IMR-90 (cell line): ENCODE measurements at regions not wholly inside any gene's neighbourhood (a gene's known extent, or its start where the extent isn't known, plus 50 kb on each side); places are given as distances from the start of the nearest gene placed in this dataset.

Experiments
- ATAC-seq: fragments of 200-7000 bp; cut with Tn5 transposase; 2 replicates; pipeline ENCODE4 v1.9.1; 2020; ENCODE audit warnings: low read depth, mild to moderate bottlenecking, moderate library complexity
- BruUV-seq: library from RNA; stranded (reverse); fragments of 400-500 nt; replicated peaks from 2 replicates; lab custom pipeline; 2021; lab: Mats Ljungman, UMichigan
- CTCF ChIA-PET: fragments of 300-600 bp; formaldehyde crosslinking; extraction: SDS; loops from one replicate; lab custom pipeline; 2021; ENCODE audit warnings: antibody characterized with exemption; lab: Yijun Ruan, JAX
- POLR2A ChIA-PET: fragments of 300-600 bp; sonication (Branson Sonifier 250); formaldehyde crosslinking; loops from one replicate; lab custom pipeline; 2022; ENCODE audit warnings: antibody characterized with exemption; ENCODE audit not compliant: unreplicated experiment; lab: Charles Lee
- DNase-seq: peaks from one replicate; pipeline ENCODE4 v3.0.0; 2013
- H2AFZ ChIP-seq: replicated peaks from 2 replicates; pipeline ENCODE3; 2013; ENCODE audit warnings: low read length, mild to moderate bottlenecking; ENCODE audit not compliant: poor library complexity
- H2AK5ac ChIP-seq: 2 replicates; pipeline ENCODE4 v1.6.1; 2013; ENCODE audit warnings: low read depth, low read length, inconsistent platforms
- H2AK9ac ChIP-seq: replicated peaks from 2 replicates; pipeline ENCODE3; 2013; ENCODE audit warnings: mild to moderate bottlenecking, low read depth, low read length, moderate library complexity; ENCODE audit not compliant: poor library complexity
- H2BK120ac ChIP-seq: 2 replicates; pipeline ENCODE4 v1.6.1; 2013; ENCODE audit warnings: low read depth, low read length, inconsistent platforms
- H2BK15ac ChIP-seq: 3 replicates; pipeline ENCODE4 v1.6.1; 2013; ENCODE audit warnings: low read depth, low read length, inconsistent platforms
- H2BK20ac ChIP-seq: 2 replicates; pipeline ENCODE4 v1.6.1; 2013; ENCODE audit warnings: low read depth, mild to moderate bottlenecking, inconsistent platforms, low read length, moderate library complexity
- H2BK5ac ChIP-seq: 2 replicates; pipeline ENCODE4 v1.6.1; 2013; ENCODE audit warnings: mild to moderate bottlenecking, low read depth, low read length, inconsistent platforms; ENCODE audit not compliant: poor library complexity, severe bottlenecking
- H3K14ac ChIP-seq: replicated peaks from 2 replicates; pipeline ENCODE4 v1.6.1; 2013; ENCODE audit warnings: low read depth, low read length, inconsistent platforms
- H3K18ac ChIP-seq: 2 replicates; pipeline ENCODE4 v1.6.1; 2013; ENCODE audit warnings: low read depth, low read length, control low read depth
- H3K23ac ChIP-seq: 2 replicates; pipeline ENCODE4 v1.6.1; 2013; ENCODE audit warnings: low read depth, low read length, inconsistent platforms
- H3K27ac ChIP-seq: 2 replicates; pipeline ENCODE4 v1.5.1; 2013; ENCODE audit warnings: mild to moderate bottlenecking, control low read depth, low read length; ENCODE audit not compliant: insufficient read depth
- H3K27me3 ChIP-seq: 2 replicates; pipeline ENCODE4 v1.6.1; 2013; ENCODE audit warnings: low read length; ENCODE audit not compliant: control insufficient read depth, insufficient read depth
- H3K36me3 ChIP-seq: 2 replicates; pipeline ENCODE4 v1.6.1; 2013; ENCODE audit warnings: low read length, mixed read lengths; ENCODE audit not compliant: control insufficient read depth, insufficient read depth
- H3K4ac ChIP-seq: 2 replicates; pipeline ENCODE4 v1.6.1; 2013; ENCODE audit warnings: low read depth, low read length, inconsistent platforms
- H3K4me1 ChIP-seq: 2 replicates; pipeline ENCODE4 v1.6.1; 2013; ENCODE audit warnings: low read length, mixed read lengths; ENCODE audit not compliant: control insufficient read depth, insufficient read depth
- H3K4me2 ChIP-seq: 2 replicates; pipeline ENCODE4 v1.6.1; 2013; ENCODE audit warnings: low read depth, mild to moderate bottlenecking, control low read depth, low read length, moderate library complexity
- H3K4me3 ChIP-seq: 2 replicates; pipeline ENCODE4 v1.5.1; 2013; ENCODE audit warnings: low read depth, mild to moderate bottlenecking, control low read depth, low read length, moderate library complexity; ENCODE audit not compliant: insufficient read depth
- H3K56ac ChIP-seq: 2 replicates; pipeline ENCODE4 v1.6.1; 2013; ENCODE audit warnings: low read length, inconsistent platforms; ENCODE audit not compliant: insufficient read depth; ENCODE audit errors: extremely low read depth
- H3K79me1 ChIP-seq, 2 experiments: 2 replicates each; pipeline ENCODE4 v1.6.1; 2013; ENCODE audit warnings: low read length in 2 of 2, inconsistent platforms in 1 of 2, low read depth in 1 of 2
- H3K9ac ChIP-seq: 2 replicates; pipeline ENCODE4 v1.6.1; 2013; ENCODE audit warnings: low read depth, low read length, control low read depth
- H3K9me1 ChIP-seq: 2 replicates; pipeline ENCODE4 v1.6.1; 2013; ENCODE audit warnings: low read length, inconsistent platforms; ENCODE audit not compliant: insufficient read depth
- H3K9me3 ChIP-seq: 2 replicates; pipeline ENCODE4 v1.6.1; 2013; ENCODE audit warnings: low read length; ENCODE audit not compliant: control insufficient read depth, insufficient read depth
- H4K20me1 ChIP-seq: 2 replicates; pipeline ENCODE4 v1.6.1; 2013; ENCODE audit warnings: low read length, inconsistent platforms; ENCODE audit not compliant: insufficient read depth
- H4K5ac ChIP-seq: 2 replicates; pipeline ENCODE4 v1.6.1; 2013; ENCODE audit warnings: mild to moderate bottlenecking, low read depth, low read length, control low read depth
- H4K8ac ChIP-seq, 2 experiments: 2 replicates each; pipeline ENCODE4 v1.6.1; 2013; ENCODE audit warnings: low read depth in 2 of 2, low read length in 2 of 2, control low read depth in 1 of 2, inconsistent platforms in 1 of 2
- H4K91ac ChIP-seq: 2 replicates; pipeline ENCODE4 v1.6.1; 2013; ENCODE audit warnings: low read depth, low read length, inconsistent platforms; ENCODE audit not compliant: insufficient read depth
- FOS ChIP-seq: fragments of 150-350 bp; IDR thresholded peaks from 2 replicates; pipeline ENCODE4 v1.6.1; 2016; ENCODE audit warnings: low read depth, low read length
- MXI1 ChIP-seq: IDR thresholded peaks from 2 replicates; pipeline ENCODE4 v1.6.1; 2012; ENCODE audit warnings: low read depth, mild to moderate bottlenecking, low read length, moderate library complexity, borderline replicate concordance
- WGBS, 2 experiments: methylation state at CpG; one replicate each; pipeline versions ENCODE4 v1.1.5 to v1.1.7; 2013; ENCODE audit warnings: missing lambda C conversion rate in 2 of 2; ENCODE audit not compliant: insufficient read length in 1 of 2; ENCODE audit errors: extremely low coverage in 2 of 2; 5-methylcytosine and 5-hydroxymethylcytosine counted together
- dilution Hi-C: fragments of 300-500 bp; cut with HindIII; formaldehyde crosslinking; loops from one replicate; pipeline ENCODE4 v1.14.3; 2018; ENCODE audit warnings: low sequenced_read_pairs; ENCODE audit not compliant: unreplicated experiment
- in situ Hi-C: fragments of 300-500 bp; cut with MboI; formaldehyde crosslinking; loops from 3 replicates; pipeline ENCODE4 v1.14.3; 2019; ENCODE audit warnings: low sequenced_read_pairs, inconsistent platforms, mixed read lengths
- intact Hi-C: fragments of 100-400 bp; cut with micrococcal nuclease; formaldehyde crosslinking; loops from 2 replicates; pipeline ENCODE4 v1.10.0; 2022

DNA sequence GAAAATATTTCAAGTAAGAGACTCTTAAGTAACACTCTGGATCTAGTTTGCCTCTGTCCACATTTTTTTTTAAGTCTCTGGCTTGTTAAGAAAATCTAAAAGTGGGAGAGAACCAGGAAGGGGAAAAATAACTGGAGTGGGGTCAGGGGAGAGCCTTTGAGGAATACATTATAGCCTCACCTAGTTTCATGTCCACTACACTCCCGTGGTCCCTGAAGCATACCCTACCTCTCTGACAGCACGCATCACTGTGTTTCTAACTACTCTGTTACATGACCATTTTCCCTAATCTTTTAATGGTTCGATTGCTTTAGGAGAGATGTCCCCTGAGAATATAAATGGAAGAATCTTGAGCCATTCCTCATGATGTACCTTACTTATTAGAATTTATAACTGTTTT, 318.3 kb downstream of the TMEM167A start:
- Histone ChIP-seq H4K8ac (no peak overlapping the region), H3K27me3 (no peaks in the 10 kb centered on the region), H3K9ac (no peak overlapping the region), H3K27ac (no peak overlapping the region), H4K20me1 (no peaks in the 10 kb centered on the region), H3K79me1 (no peaks in the 10 kb centered on the region), H2AFZ (no peak overlapping the region), H2AK9ac (no peak overlapping the region), H3K4me3 (no peak overlapping the region), H4K91ac (no peak overlapping the region), H2BK120ac (no peak overlapping the region), H3K18ac (no peak overlapping the region), H3K9me3 (no peaks in the 10 kb centered on the region), H2BK20ac (no peak overlapping the region), H3K23ac (no peak overlapping the region), H3K14ac (no peak overlapping the region), H3K4me2 (no peak overlapping the region), H2AK5ac (no peak overlapping the region), H3K56ac (no peak overlapping the region), H4K5ac (no peak overlapping the region), H2BK15ac (no peak overlapping the region), H3K4me1 (no peaks in the 10 kb centered on the region), H2BK5ac (no peak overlapping the region), H3K4ac (no peak overlapping the region), H3K36me3 (no peaks in the 10 kb centered on the region), H3K9me1 (no peaks in the 10 kb centered on the region)
- dilution Hi-C loops (no loop called here), intact Hi-C loops (no loop called here), in situ Hi-C loops (no loop called here)
- DNase-seq, result no peak
- POLR2A ChIA-PET, result no interaction called here
- BruUV-seq, result no TSS peak
- no CpG with 5 or more reads among the region's 3 CpGs for WGBS, 2 experiments
- TF ChIP-seq MXI1, result no peak
- TF ChIP-seq FOS, result no peak
- CTCF ChIA-PET, result no interaction called here
- ATAC-seq, result no peak
